Stomach (tissue), 4 donors: ENCODE measurements at regions not wholly inside any gene's neighbourhood (a gene's known extent, or its start where the extent isn't known, plus 50 kb on each side); places are given as distances from the start of the nearest gene placed in this dataset.

Experiments used
- POLR2A ChIP-seq, 4 donors: fragments of 450-650 bp; IDR thresholded peaks; one replicate each; pipeline ENCODE4 v1.6.1; 2016; ENCODE audit warnings: antibody characterized with exemption in 4 of 4, control low read depth in 2 of 4, mild to moderate bottlenecking in 1 of 4, moderate library complexity in 1 of 4
- POLR2AphosphoS5 ChIP-seq, 3 donors: sonication (generic); formaldehyde crosslinking; IDR thresholded peaks; one replicate each; pipeline ENCODE4 v1.6.1; 2016; ENCODE audit warnings: antibody characterized with exemption in 3 of 3
- TF ChIP-seq, protein P1 (sequence below), 7 experiments: fragments of 450-650 bp in 4 of 7; fragments of 200-600 bp in 3 of 7; sonication (generic) in 3 of 7; IDR thresholded peaks; one replicate each; pipeline ENCODE4 v1.5.1; 2016 to 2019; ENCODE audit warnings: antibody characterized with exemption in 7 of 7, control low read depth in 2 of 7, mild to moderate bottlenecking in 1 of 7

DNA sequence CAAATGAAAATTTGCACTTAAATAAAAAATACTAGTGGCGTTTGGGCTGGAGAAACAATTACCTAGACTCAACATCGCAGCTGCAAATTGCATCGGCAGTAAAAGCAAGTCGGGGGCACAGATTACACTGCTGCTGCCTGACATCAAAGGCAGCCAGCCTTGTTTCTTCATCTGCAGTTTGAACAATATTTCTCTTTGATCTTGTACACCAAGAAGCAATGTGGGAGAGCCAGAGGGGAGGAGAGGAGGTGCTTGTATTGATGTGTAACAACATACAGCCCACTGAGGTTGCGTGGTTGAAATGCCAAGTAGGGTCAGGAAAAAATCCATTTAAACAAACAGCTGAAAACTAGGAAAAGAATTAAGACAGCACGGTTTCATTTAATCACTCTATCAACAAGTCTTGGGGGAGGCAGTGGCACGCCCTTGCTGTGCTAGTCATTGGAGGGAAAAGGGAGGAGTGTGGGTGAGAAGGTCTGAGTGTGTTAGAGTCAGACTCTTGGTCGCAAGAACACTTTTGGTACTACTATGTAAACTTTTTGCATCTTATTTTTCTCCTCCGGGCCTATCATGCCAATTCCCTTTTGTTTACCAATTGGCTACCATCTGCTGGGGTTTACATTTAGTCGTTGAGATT, 456.5 kb downstream of the OMA1 start:
- TF ChIP-seq POLR2AphosphoS5 (IDR thresholded peaks at IDR 0.05) = no peak
- TF ChIP-seq, protein P1, sequence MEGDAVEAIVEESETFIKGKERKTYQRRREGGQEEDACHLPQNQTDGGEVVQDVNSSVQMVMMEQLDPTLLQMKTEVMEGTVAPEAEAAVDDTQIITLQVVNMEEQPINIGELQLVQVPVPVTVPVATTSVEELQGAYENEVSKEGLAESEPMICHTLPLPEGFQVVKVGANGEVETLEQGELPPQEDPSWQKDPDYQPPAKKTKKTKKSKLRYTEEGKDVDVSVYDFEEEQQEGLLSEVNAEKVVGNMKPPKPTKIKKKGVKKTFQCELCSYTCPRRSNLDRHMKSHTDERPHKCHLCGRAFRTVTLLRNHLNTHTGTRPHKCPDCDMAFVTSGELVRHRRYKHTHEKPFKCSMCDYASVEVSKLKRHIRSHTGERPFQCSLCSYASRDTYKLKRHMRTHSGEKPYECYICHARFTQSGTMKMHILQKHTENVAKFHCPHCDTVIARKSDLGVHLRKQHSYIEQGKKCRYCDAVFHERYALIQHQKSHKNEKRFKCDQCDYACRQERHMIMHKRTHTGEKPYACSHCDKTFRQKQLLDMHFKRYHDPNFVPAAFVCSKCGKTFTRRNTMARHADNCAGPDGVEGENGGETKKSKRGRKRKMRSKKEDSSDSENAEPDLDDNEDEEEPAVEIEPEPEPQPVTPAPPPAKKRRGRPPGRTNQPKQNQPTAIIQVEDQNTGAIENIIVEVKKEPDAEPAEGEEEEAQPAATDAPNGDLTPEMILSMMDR (IDR thresholded peaks at IDR 0.05) = no peak
- TF ChIP-seq POLR2A (IDR thresholded peaks at IDR 0.05) = no peak
